Tibial nerve (tissue), 4 donors: ENCODE measurements at regions not wholly inside any gene's neighbourhood (a gene's known extent, or its start where the extent isn't known, plus 50 kb on each side); places are given as distances from the start of the nearest gene placed in this dataset.

Experiments
- EP300 ChIP-seq, 2 donors: sonication (generic); formaldehyde crosslinking; IDR thresholded peaks; one replicate each; pipeline ENCODE4 v1.6.1; 2017; ENCODE audit warnings: antibody characterized with exemption in 2 of 2, mild to moderate bottlenecking in 1 of 2
- TF ChIP-seq, protein P1 (sequence below), 5 experiments: fragments of 200-600 bp in 3 of 5; fragments of 450-650 bp in 2 of 5; sonication (generic) in 3 of 5; IDR thresholded peaks; one replicate each; pipeline ENCODE4 v1.5.1; 2016 to 2019; ENCODE audit warnings: antibody characterized with exemption in 5 of 5, mild to moderate bottlenecking in 3 of 5, moderate library complexity in 2 of 5

DNA sequence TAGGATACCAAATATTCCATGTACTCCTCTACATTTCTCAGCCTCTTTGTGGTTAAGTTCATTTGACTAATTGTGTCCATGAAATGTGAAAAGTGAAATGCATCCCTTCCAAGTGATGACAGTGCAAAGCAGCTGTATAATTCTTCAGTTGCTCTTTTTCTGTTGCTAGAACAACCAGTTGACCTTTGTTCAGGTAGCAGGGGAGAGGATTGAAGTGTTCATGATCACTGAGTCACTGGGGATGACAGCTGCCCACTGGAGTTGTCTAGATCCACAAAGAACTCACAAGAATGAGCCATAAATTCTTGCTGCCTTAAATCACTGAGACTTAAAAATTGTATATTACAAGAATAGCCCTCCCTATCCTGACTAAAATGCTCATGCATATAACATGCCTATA is 254.6 kb downstream of the EPHA7 start:
- TF ChIP-seq, protein P1, sequence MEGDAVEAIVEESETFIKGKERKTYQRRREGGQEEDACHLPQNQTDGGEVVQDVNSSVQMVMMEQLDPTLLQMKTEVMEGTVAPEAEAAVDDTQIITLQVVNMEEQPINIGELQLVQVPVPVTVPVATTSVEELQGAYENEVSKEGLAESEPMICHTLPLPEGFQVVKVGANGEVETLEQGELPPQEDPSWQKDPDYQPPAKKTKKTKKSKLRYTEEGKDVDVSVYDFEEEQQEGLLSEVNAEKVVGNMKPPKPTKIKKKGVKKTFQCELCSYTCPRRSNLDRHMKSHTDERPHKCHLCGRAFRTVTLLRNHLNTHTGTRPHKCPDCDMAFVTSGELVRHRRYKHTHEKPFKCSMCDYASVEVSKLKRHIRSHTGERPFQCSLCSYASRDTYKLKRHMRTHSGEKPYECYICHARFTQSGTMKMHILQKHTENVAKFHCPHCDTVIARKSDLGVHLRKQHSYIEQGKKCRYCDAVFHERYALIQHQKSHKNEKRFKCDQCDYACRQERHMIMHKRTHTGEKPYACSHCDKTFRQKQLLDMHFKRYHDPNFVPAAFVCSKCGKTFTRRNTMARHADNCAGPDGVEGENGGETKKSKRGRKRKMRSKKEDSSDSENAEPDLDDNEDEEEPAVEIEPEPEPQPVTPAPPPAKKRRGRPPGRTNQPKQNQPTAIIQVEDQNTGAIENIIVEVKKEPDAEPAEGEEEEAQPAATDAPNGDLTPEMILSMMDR (IDR thresholded peaks at IDR 0.05) = no peak
- TF ChIP-seq EP300 (IDR thresholded peaks at IDR 0.05) = no peak
